ENCODE measurements at regions not wholly inside any gene's neighbourhood (a gene's known extent, or its start where the extent isn't known, plus 50 kb on each side); places are given as distances from the start of the nearest gene placed in this dataset.
"Not testable (repeated sequence)": the region's sequence is repeated elsewhere in the genome, so short reads cannot be mapped to it uniquely, and the experiment has no call there.

GRCh38 chr3:17891139-17891856 lies 148.9 kb upstream of the TBC1D5 start:
- DNase-seq: no peak

- no peak for DNase-seq
Observed at GRCh38 chr3:17885986-17886385, 143.6 kb upstream of the TBC1D5 start.

GRCh38 chr3:17882981-17883380 lies 140.6 kb upstream of the TBC1D5 start:
- DNase-seq: no peak

- DNase-seq: no peak
Observed at GRCh38 chr3:17877299-17877698, 134.9 kb upstream of the TBC1D5 start.

- DNase-seq: peak; percentile 30 to 79 (median 50)
Observed at GRCh38 chr3:17874636-17875035, 132.2 kb upstream of the TBC1D5 start.

- DNase-seq: no peak
Observed at GRCh38 chr3:17872457-17872856, 130.0 kb upstream of the TBC1D5 start.

- DNase-seq: no peak
Observed at GRCh38 chr3:17865631-17866030, 123.2 kb upstream of the TBC1D5 start.

- no peak for DNase-seq
Observed at GRCh38 chr3:17861476-17861875, 119.0 kb upstream of the TBC1D5 start.

GRCh38 chr3:17860840-17861471 lies 118.5 kb upstream of the TBC1D5 start:
- DNase-seq: not testable (repeated sequence)

- DNase-seq: no peak
Observed at GRCh38 chr3:17852217-17852616, 109.8 kb upstream of the TBC1D5 start.

GRCh38 chr3:17850448-17850847 lies 108.0 kb upstream of the TBC1D5 start:
- peak; percentile 22 to 59 (median 50) for DNase-seq

- DNase-seq: no peak
Observed at GRCh38 chr3:17848102-17848501, 105.7 kb upstream of the TBC1D5 start.

- no peak for DNase-seq
Observed at GRCh38 chr3:17847156-17847555, 104.7 kb upstream of the TBC1D5 start.

GRCh38 chr3:17846466-17846865 lies 104.0 kb upstream of the TBC1D5 start:
- no peak for DNase-seq

GRCh38 chr3:17845026-17845812 lies 102.8 kb upstream of the TBC1D5 start:
- DNase-seq: peak in 2 of 4 experiments; percentile 10 to 22

- peak in 2 of 4 experiments; percentile 51 to 55 for DNase-seq
Observed at GRCh38 chr3:17844236-17844635, 101.8 kb upstream of the TBC1D5 start.

GRCh38 chr3:17841190-17841828 lies 98.9 kb upstream of the TBC1D5 start:
- peak; percentile 71 to 85 (median 85) for DNase-seq

GRCh38 chr3:17840651-17841050 lies 98.2 kb upstream of the TBC1D5 start:
- no peak for DNase-seq

GRCh38 chr3:17840126-17840525 lies 97.7 kb upstream of the TBC1D5 start:
- DNase-seq: peak in 3 of 4 experiments; percentile 28 to 37 (median 32)

- no peak for DNase-seq
Observed at GRCh38 chr3:17836919-17837318, 94.5 kb upstream of the TBC1D5 start.

- no peak for DNase-seq
Observed at GRCh38 chr3:17836092-17836491, 93.7 kb upstream of the TBC1D5 start.

GRCh38 chr3:17833786-17834559 lies 91.5 kb upstream of the TBC1D5 start:
- DNase-seq: no peak

Data from suppressor macrophage (primary cell).